ENCODE measurements at regions not wholly inside any gene's neighbourhood (a gene's known extent, or its start where the extent isn't known, plus 50 kb on each side); places are given as distances from the start of the nearest gene placed in this dataset.
A peak's percentile ranks its signal among the peaks of the same experiment; 100 is the strongest.

DNA sequence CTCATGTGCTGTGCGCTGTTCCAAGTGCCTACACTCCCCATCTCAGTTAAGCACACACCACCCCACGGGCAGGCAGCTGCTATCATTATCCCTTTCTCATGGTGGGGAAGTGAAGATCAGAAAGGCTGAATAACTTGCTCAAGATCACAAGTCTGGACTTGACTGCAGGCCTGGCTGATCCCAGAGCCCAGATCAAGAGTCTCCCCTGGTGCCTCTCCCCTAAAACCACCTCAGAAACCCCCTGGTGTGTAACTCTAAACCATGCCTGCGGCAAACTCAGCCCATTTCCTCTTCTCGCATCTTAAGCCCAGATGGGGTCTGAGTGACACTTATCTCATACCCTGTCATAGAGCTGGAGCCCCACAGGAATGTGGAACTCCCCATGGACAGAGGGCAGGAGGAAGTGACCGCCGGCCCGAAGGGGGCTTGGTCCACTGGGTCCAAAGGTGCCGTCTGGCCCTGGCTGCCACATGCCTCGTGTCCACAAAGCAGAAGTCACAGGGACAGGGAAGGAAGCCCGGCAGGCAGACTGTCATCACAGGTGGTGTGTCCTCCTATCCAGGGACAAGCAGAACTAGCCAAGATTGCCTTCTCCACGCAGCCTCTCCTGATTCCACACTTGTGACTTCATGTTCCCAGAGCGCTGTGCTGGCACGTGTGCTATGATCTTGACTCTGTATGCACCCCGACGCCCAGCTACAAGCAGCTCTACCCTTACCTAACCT is 92.1 kb downstream of the SYF2 start:
- Mint-ChIP-seq H3K27ac (no peak overlapping the region), H3K4me1 (peaks cover 7% of the 10 kb centered on the region), H3K9me3 (no peaks in the 10 kb centered on the region), H3K4me3 (no peak overlapping the region), H3K36me3 (peaks cover 6% of the 10 kb centered on the region)
- DNase-seq (ENCODE audit: low spot score in 2 of 2), result peak in 1 of 2 donors; percentile 48
- peak; percentile 70 for ATAC-seq

DNA sequence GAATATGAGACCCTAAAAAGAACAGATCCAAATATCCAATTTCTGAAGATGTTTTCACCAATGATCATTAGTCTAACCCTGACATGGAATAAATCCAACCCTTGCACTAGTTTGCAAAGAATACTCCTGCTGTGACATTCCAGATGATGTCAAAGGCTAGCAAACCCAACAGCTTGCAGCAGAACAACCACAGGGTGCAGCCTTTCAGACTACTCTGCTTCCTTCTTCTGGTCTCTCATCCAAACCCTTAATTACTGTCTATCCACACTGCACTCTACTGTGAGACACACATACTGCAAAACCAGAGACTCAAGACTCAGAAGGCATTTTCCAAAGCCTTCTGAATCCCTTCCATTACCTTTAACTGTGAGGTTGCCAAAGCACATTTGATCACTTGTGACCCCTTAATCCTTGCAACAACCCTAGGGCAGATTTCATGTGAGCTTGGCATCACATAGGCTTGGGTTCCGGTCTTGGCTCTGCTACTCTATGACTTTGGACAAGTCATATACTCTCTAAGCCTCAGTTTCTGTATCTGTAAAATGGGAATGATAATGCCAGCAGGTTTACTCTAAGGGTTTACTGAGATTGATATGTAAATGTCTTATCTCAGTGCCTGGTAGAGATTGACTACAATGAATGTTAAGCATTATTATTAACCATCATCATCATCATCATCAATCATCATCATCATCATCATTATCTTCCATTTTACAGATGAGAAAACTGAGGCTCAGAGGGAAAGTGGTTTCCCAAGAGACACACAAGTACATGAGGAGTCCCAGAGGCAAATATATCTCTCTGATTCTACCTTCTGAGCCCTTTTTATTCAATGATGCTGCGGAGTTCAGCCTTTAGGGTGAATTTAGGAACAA is 94.5 kb downstream of the SYF2 start:
- no peak overlapping the region for H3K4me3 Mint-ChIP-seq
- ATAC-seq, result no peak

DNA sequence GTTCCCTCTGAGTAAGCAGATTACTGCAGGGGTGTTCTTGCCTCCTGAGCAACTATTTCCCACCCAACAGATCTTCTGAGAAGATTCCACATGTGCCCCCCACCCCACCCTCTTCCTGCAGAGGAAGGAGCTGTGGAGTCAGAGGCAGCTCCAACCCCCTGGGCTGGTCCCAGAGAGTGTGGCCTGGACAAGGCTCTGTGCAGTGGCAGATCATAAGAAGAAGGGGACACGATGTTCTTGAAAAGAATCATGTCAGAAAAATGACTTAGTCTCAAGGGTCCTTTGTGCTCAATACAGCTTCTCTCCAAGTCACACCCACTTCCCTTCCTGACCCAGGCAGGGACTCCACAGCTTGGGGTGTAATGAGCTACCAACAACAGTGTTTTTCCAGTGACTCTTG is 95.2 kb downstream of the SYF2 start:
- Mint-ChIP-seq H3K4me3 (no peak overlapping the region), H3K4me1 (peaks cover 7% of the 10 kb centered on the region), H3K9me3 (no peaks in the 10 kb centered on the region), H3K27ac (no peak overlapping the region), H3K36me3 (peaks cover 6% of the 10 kb centered on the region)
- ATAC-seq, result no peak
- no peak for DNase-seq (ENCODE audit: low spot score in 2 of 2)

More for the DNA sequence above, 94.5 kb downstream of the SYF2 start:
- H3K4me1 Mint-ChIP-seq, result peaks cover 7% of the 10 kb centered on the region
- no peak overlapping the region for H3K27ac Mint-ChIP-seq
- peak in 1 of 2 donors; percentile 33 for DNase-seq (ENCODE audit: low spot score in 2 of 2)
- no peaks in the 10 kb centered on the region for H3K9me3 Mint-ChIP-seq
- H3K36me3 Mint-ChIP-seq, result peaks cover 6% of the 10 kb centered on the region

DNA sequence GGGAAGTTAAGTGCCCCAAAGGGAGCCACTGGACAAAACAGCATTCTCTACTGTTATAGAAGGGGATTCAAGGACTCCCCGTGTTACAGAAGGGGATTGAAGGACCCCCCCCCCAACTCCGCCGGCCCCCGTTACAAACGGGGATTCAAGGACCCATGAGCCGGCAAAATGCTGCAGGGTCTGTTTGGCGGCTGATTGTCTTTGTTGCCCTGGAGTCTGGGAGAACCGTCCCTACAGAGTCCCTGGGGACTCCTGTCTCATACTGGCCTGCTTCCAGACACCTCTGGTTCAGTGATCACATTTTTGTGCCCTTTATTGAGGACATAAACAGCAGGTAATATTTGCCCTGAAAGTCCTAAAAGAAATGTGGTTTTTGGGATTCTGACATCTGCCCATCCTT is 96.4 kb downstream of the SYF2 start:
- no peak overlapping the region for H3K4me3 Mint-ChIP-seq
- H3K27ac Mint-ChIP-seq, result no peak overlapping the region
- DNase-seq (ENCODE audit: low spot score in 2 of 2) (no peak), ATAC-seq (no peak)
- H3K36me3 Mint-ChIP-seq, result peaks cover 6% of the 10 kb centered on the region
- H3K4me1 Mint-ChIP-seq, result peaks cover 7% of the 10 kb centered on the region
- H3K9me3 Mint-ChIP-seq, result no peaks in the 10 kb centered on the region

DNA sequence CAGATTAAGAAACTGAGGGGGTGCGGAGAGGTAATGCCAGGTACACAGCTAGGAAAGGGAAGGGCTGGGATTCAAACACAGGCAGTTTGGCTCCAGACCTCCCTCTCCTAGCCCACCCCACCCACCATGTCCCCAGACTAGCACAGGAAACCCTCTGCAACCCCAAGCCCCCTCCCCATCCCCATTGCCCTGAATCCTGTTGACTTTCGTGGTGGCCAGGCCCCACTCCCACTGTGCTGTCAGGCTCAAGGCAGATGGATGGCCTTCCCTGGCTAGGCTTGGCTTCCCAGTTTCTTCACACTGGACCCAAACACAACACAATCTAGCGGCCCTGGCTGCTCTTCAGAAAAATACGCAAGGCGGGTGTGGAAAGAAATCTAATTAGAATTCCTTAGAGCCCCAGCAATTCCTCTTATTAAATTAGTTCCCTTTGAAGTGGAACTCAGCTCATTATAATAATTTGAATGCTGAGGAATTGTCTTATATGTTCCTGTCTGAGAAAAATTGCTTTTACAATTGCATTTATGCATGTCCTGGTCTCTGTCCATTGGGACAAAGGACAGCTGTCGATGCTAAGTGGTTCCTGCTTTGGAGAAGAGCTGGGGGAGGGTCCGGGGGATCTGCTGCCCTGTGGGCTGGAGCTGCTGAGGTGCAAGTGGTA is 97.4 kb downstream of the SYF2 start:
- no peaks in the 10 kb centered on the region for H3K9me3 Mint-ChIP-seq
- H3K27ac Mint-ChIP-seq, result no peak overlapping the region
- H3K4me1 Mint-ChIP-seq, result peaks cover 1% of the 10 kb centered on the region
- ATAC-seq, result no peak
- no peak overlapping the region for H3K4me3 Mint-ChIP-seq
- no peak for DNase-seq (ENCODE audit: low spot score in 2 of 2)
- peaks cover 1% of the 10 kb centered on the region for H3K36me3 Mint-ChIP-seq

DNA sequence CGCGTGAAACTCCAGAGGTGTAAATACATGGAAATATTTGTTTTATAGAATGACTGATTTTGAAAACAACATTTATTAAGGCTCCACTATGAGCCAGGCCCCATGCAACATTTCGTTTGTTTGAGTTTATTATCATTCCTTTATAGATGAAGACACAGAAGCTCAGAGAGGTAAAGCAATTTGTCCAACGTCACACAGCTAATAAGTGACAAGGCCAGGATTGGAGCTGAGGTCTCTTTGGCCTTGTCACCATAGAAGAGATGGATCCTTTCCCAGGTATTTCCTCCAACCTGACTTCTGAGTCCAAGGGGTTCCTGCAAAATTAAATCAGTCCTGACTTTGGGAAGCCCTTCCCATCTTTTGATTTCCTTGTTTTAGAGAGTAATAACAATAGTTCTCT is 98.0 kb downstream of the SYF2 start:
- Mint-ChIP-seq H3K9me3 (no peaks in the 10 kb centered on the region), H3K36me3 (no peaks in the 10 kb centered on the region), H3K4me1 (no peaks in the 10 kb centered on the region), H3K27ac (no peak overlapping the region), H3K4me3 (no peak overlapping the region)
- no peak for ATAC-seq
- DNase-seq (ENCODE audit: low spot score in 2 of 2), result no peak

DNA sequence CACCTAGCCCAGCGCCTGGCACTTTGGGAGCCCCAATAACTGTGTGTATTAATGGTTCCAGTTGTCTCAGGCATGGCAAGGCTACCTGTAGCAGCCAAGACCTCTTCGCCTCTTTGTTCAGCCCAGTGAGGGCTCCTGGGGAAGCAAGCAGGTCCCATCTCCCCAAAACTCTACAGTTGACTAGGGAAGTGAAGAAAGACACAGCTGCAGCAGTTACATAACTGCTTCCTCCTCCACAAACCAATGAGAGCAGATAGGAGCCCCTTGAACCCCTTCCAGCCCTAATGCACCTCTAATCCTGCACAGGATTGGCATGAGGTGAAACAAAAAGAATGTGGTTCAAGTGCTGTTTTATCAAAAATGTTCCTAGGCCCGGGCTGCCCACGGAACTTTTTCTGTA is 100.5 kb downstream of the SYF2 start:
- no peak overlapping the region for H3K4me3 Mint-ChIP-seq
- no peaks in the 10 kb centered on the region for H3K9me3 Mint-ChIP-seq
- no peaks in the 10 kb centered on the region for H3K4me1 Mint-ChIP-seq
- DNase-seq (ENCODE audit: low spot score in 2 of 2) (no peak), ATAC-seq (no peak)
- no peak overlapping the region for H3K27ac Mint-ChIP-seq
- H3K36me3 Mint-ChIP-seq, result no peaks in the 10 kb centered on the region

DNA sequence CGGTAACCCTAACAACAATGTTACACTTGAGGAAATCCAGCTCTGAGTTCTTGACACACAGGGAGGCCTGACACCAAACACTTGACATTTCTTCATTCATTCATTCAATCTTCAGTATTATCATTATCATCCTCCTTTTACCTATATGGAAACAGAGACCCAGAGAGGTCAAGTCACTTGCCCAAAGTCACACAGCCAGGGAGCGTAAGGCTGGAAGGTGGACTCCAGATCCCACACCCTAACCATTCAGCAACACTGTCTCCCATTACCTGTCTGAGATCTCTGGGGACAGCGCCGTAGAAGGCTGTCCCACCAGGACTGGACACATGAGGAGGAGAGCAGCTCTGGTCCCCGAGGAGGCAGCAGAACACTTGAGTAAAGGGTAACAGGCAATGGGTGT is 101.4 kb downstream of the SYF2 start:
- no peak overlapping the region for H3K27ac Mint-ChIP-seq
- H3K4me1 Mint-ChIP-seq, result no peaks in the 10 kb centered on the region

DNA sequence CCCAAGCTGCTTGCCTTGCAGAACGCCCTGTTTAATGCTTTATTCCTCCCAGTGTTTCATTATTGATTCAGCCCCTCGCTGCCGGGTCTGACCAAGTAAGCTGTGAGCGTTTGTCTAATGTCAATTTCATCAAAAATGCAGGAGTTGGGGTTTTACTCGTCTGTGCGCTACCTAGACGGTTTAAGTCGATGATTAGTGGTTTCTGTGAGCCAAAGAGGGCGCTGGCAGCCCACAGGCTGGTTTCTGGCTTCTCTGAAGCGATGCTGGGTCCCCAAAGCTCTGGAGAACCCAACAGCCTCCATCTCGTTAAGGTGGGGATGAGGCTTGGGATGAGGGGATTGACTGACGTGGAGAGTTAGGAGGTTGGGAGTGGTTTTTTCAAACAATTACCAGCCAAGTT is 102.9 kb downstream of the SYF2 start:
- no peak overlapping the region for H3K4me3 Mint-ChIP-seq
- H3K9me3 Mint-ChIP-seq, result no peaks in the 10 kb centered on the region
- no peaks in the 10 kb centered on the region for H3K4me1 Mint-ChIP-seq
- H3K27ac Mint-ChIP-seq, result no peak overlapping the region
- ATAC-seq (no peak), DNase-seq (ENCODE audit: low spot score in 2 of 2) (no peak)
- H3K36me3 Mint-ChIP-seq, result no peaks in the 10 kb centered on the region

More for the DNA sequence above, 101.4 kb downstream of the SYF2 start:
- H3K36me3 Mint-ChIP-seq, result no peaks in the 10 kb centered on the region
- ATAC-seq, result no peak
- no peak for DNase-seq (ENCODE audit: low spot score in 2 of 2)
- no peak overlapping the region for H3K4me3 Mint-ChIP-seq
- no peaks in the 10 kb centered on the region for H3K9me3 Mint-ChIP-seq

DNA sequence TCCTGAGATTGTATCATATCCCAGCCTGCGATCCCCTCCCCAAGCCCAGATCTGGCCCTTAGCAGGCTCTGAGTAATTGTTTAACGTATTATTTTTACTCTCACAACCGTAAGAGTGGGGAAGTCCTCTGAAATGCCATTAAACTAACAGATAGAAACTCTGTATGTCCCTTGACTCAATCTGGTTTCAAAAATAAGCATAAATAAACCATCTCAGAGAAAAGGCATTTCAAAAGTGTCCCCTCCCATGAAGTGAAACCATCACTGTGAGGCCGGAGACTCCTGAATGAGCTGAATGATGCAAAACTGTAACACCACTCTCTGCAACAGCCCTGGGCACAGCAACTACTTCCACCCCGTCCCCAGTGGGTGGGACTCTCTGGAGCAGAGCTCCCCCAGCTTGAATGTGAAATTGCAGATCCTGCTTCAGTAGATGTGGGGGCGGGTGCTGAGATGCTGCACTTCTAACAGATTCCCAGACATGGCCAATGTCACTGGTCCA is 104.1 kb downstream of the SYF2 start:
- Mint-ChIP-seq H3K4me1 (no peaks in the 10 kb centered on the region), H3K36me3 (no peaks in the 10 kb centered on the region), H3K9me3 (no peaks in the 10 kb centered on the region), H3K27ac (no peak overlapping the region), H3K4me3 (no peak overlapping the region)
- DNase-seq (ENCODE audit: low spot score in 2 of 2), result no peak
- peak; percentile 60 for ATAC-seq

DNA sequence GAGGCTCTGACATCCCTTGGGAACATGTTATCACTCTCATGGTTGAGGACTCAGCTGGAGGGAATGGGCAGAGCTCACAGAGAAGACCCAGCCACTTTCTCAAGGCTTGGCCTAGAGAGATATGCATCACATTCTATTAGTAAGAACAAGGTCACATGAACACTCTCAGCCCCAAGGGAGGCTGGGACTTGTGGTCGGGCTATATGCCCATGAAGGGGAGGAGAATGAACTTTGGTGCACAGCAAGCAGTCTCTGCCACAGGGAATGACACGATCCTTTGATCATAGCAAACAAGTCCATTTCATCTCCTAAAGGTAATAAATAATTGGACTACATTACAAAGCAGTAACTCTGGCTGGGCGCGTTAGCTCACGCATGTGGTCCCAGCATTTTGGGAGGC is 105.7 kb downstream of the SYF2 start:
- Mint-ChIP-seq H3K9me3 (no peaks in the 10 kb centered on the region), H3K36me3 (no peaks in the 10 kb centered on the region), H3K27ac (no peak overlapping the region), H3K4me3 (no peak overlapping the region), H3K4me1 (no peaks in the 10 kb centered on the region)
- ATAC-seq, result no peak
- DNase-seq (ENCODE audit: low spot score in 2 of 2), result no peak

DNA sequence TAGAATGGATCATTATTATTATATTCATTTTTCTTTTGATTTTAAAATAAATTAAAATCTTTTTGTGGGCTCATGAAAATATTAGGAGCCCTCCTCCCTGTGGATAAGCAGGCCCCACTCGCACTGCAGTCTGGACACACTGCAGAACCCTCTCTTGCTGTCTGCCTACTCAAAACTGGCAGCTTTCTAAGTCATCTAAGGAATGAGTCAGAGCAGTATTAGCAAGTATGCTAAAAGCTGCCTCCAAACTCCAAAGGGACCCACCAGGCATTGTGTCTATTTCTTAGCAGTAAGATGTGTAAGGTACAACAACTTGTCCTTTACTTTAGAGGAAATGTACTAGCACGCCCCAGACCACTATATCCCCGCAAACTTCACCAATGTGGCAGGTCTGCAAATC is 108.8 kb downstream of the SYF2 start:
- H3K9me3 Mint-ChIP-seq, result no peaks in the 10 kb centered on the region
- H3K4me1 Mint-ChIP-seq, result peaks cover 18% of the 10 kb centered on the region
- ATAC-seq (peak; percentile 91), DNase-seq (ENCODE audit: low spot score in 2 of 2) (no peak)
- H3K4me3 Mint-ChIP-seq, result no peak overlapping the region
- H3K27ac Mint-ChIP-seq, result no peak overlapping the region
- H3K36me3 Mint-ChIP-seq, result no peaks in the 10 kb centered on the region

DNA sequence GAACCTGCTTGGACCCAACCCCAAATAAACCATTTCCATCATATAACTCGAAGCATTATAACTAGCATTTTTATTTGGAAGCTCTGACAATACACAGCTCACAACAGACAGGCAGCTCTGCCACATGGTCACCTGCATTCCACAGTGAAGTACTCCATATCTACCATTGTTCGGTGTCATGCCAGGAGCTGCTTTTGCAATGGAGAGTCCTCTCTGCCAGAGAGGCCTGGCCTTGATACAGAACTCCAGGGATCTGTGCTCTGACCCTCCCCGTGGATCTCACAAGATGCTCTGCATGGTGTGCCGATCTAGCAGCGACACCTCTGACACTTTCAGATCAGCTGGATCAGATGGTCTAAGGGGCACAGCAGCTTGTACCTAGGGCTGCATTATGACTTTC is 109.6 kb downstream of the SYF2 start:
- Mint-ChIP-seq H3K4me1 (peaks cover 21% of the 10 kb centered on the region), H3K9me3 (no peaks in the 10 kb centered on the region), H3K4me3 (no peak overlapping the region), H3K36me3 (no peaks in the 10 kb centered on the region), H3K27ac (no peak overlapping the region)
- no peak for ATAC-seq
- DNase-seq (ENCODE audit: low spot score in 2 of 2), result no peak

DNA sequence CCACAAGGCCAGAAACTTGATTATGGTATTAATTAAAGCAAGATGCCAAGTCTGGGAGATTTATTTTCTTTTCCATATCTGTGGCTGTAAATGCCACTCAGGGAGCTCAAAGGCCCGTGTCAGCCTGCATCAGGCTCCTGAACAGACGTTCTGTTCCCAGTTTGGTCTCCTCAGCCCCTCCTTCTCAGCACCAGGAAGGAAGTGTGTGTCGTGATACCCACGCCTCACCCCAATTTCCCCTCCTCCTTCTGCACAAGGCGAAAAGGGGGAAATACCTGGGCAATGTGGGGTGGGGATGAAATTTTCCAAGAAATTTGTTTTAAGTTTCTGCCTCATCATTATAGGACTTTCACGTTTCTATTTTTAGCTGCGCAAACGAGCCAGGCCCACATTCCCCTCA is 112.0 kb downstream of the SYF2 start:
- H3K4me1 Mint-ChIP-seq, result peaks cover 21% of the 10 kb centered on the region
- no peak overlapping the region for H3K4me3 Mint-ChIP-seq
- DNase-seq (ENCODE audit: low spot score in 2 of 2) (no peak), ATAC-seq (no peak)
- peak overlapping the region; percentile 20 for H3K27ac Mint-ChIP-seq
- H3K36me3 Mint-ChIP-seq, result no peaks in the 10 kb centered on the region
- H3K9me3 Mint-ChIP-seq, result no peaks in the 10 kb centered on the region

DNA sequence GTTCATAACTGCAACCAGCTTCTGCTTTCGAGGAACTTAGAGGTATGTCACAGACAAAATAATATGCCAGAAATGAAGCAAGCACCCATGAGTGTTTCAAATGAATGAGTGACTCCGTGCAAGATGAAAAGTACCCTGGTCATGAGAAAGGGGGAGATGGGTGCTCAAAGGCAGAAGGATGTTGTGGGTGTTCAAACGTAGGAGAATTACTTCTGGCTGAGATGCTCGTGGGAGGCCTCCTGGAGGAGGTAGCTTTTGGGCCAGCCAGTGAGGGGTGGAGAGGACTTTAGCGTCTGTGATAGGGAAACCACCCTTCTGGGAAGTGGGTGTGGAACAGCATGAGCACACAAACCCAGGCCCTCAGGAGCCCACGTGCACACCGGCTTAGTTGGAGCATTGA is 113.8 kb downstream of the SYF2 start:
- H3K4me3 Mint-ChIP-seq, result no peak overlapping the region
- no peaks in the 10 kb centered on the region for H3K9me3 Mint-ChIP-seq
- H3K27ac Mint-ChIP-seq, result peak overlapping the region; percentile 13
- H3K36me3 Mint-ChIP-seq, result no peaks in the 10 kb centered on the region
- peaks cover 21% of the 10 kb centered on the region for H3K4me1 Mint-ChIP-seq
- ATAC-seq, result peak; percentile 88
- no peak for DNase-seq (ENCODE audit: low spot score in 2 of 2)
